ENCODE measurements at regions not wholly inside any gene's neighbourhood (a gene's known extent, or its start where the extent isn't known, plus 50 kb on each side); places are given as distances from the start of the nearest gene placed in this dataset.

- TF ChIP-seq, protein P1, sequence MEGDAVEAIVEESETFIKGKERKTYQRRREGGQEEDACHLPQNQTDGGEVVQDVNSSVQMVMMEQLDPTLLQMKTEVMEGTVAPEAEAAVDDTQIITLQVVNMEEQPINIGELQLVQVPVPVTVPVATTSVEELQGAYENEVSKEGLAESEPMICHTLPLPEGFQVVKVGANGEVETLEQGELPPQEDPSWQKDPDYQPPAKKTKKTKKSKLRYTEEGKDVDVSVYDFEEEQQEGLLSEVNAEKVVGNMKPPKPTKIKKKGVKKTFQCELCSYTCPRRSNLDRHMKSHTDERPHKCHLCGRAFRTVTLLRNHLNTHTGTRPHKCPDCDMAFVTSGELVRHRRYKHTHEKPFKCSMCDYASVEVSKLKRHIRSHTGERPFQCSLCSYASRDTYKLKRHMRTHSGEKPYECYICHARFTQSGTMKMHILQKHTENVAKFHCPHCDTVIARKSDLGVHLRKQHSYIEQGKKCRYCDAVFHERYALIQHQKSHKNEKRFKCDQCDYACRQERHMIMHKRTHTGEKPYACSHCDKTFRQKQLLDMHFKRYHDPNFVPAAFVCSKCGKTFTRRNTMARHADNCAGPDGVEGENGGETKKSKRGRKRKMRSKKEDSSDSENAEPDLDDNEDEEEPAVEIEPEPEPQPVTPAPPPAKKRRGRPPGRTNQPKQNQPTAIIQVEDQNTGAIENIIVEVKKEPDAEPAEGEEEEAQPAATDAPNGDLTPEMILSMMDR (conservative IDR thresholded peaks at IDR 0.05) = no peak
- no peak for TF ChIP-seq ZFX (IDR thresholded peaks at IDR 0.05)
These were observed 99.2 kb upstream of the TBX3 start for GRCh38 chr12:114783089-114783618.

Measured in C4-2B (cell line).